HUDEP-2 (cell line): ENCODE measurements at regions not wholly inside any gene's neighbourhood (a gene's known extent, or its start where the extent isn't known, plus 50 kb on each side); places are given as distances from the start of the nearest gene placed in this dataset.

ENCODE experiments used
- DNase-seq, 76 experiments: peaks; one replicate each; lab custom pipeline; 2025; ENCODE audit not compliant: unreplicated experiment in 76 of 76; lab: John Stamatoyannopoulos, UW

DNA sequence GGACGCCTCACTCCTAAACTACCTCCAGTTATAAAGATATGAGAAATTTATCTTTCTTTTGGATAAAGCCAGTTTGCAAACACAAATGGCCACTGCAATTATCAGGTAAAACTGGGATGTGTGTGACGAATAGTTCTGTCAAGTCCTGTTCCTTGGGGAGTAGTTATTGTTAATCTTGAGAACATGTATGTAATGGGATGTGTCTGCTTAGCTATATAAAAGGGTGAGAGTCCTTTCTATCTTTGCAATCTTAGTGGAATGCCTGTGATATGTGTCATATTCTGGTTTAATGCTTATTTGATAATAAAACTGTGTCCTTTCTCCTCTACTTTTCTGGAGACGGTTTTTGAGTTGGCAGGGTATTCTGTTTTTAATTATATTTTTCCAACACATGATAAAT, 56.1 kb upstream of the PKP2 start:
- no peak for DNase-seq

GRCh38 chr12:32949815-32950214, 53.2 kb upstream of the PKP2 start:
- no peak for DNase-seq

GRCh38 chr12:32947206-32948067, 50.9 kb upstream of the PKP2 start:
- peak in 6 of 76 experiments; percentile 0 to 12 (median 4) for DNase-seq

- no peak for DNase-seq
Measured at GRCh38 chr12:32946504-32947131, 50.0 kb upstream of the PKP2 start.
